Fibroblast of mammary gland (primary cell): ENCODE measurements at regions not wholly inside any gene's neighbourhood (a gene's known extent, or its start where the extent isn't known, plus 50 kb on each side); places are given as distances from the start of the nearest gene placed in this dataset.

Experiments
- DNase-seq: peaks from one replicate; pipeline ENCODE4 v3.0.0-alpha.2; 2010; ENCODE audit warnings: low read depth
- H3K4me3 ChIP-seq: 2 replicates; pipeline ENCODE4 v1.5.1; 2011; ENCODE audit warnings: low read depth, mild to moderate bottlenecking, low read length, moderate library complexity; ENCODE audit not compliant: control insufficient read depth
- CTCF ChIP-seq: conservative IDR thresholded peaks from 2 replicates; pipeline ENCODE4 v1.5.1; 2011; ENCODE audit warnings: low read depth, low read length, inconsistent platforms; ENCODE audit not compliant: control insufficient read depth, insufficient read depth

DNA sequence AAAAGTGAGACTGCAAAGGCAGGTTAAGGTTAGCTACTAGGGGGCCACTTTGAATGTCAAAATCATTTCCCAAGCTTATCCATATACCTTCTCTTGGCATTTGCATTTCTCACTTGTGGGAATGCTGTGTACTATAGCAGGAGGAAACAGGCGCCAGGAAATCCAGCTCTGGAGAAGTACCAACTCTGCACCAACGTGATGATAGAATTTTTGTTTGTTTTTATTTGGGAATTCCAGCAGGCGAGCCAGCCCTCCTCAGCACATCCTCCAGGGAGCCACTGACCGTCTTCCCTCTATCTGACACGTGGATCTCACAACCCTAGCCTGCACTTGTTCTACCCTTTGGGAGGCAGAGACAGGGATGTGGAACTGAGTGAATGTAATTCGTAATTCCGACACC is 318.0 kb downstream of the ACTL7B start:
- DNase-seq, result no peak
- no peak for TF ChIP-seq CTCF
- no peak overlapping the region for H3K4me3 ChIP-seq

DNA sequence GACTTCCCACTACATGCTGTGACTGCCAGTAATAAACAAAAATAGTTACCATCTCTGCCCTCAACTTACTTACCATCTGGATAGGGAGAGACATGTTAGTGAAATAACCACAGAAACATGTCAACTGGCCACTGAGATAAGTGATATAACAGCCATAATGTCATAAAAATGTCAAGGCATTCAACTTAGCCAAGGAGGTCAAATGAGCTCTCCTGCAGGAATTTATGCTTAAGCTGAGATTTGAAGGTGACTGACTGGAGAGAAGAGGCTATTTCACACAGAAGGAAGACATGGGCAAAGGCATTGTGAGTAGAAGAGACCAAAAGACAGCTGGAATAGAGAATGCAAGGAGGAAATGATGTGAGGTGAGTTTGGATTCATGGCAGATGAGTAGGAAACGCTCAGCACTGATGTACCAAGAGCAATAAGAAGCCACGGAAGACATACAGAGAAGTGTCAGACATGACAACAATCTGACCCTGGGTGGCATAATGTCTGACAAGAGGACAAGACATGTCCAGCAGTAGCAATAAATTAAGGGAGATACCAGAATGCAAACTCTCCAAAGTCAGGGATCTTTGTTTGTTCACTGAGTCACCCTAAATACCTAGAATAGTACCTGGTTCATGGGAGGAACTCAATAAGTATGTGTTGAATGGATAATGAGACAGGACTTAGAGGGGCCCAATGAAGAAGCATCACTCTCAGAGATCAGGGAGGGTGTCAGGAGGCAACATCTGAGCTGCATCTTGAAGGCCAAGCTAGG is 318.8 kb downstream of the ACTL7B start:
- no peak for TF ChIP-seq CTCF
- no peak for DNase-seq
- no peak overlapping the region for H3K4me3 ChIP-seq

DNA sequence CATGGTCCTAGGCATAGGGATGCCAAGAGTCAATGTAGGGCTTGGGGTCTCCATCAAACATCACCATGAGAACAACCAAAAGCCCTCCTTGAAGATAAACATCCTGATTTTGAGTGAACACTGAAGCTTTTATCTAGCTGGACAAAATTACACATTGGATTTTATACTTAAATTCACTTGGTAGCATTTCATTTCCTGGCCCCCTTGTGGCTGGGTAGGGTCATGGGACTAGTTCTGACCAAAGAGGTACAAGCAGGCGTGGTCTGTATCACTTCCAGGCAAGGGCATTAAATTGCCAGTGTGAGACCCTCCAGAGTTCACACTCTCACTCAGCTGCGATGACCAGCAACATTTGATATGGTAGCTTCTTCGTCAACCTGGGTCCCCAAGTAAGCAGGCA is 320.3 kb downstream of the ACTL7B start:
- H3K4me3 ChIP-seq, result no peak overlapping the region
- TF ChIP-seq CTCF, result peak; percentile 52
- DNase-seq, result peak; percentile 50

GRCh38 chr9:108534741-108535140 is 321.0 kb downstream of the ACTL7B start:
- H3K4me3 ChIP-seq, result no peak overlapping the region
- TF ChIP-seq CTCF, result no peak
- peak; percentile 88 for DNase-seq

DNA sequence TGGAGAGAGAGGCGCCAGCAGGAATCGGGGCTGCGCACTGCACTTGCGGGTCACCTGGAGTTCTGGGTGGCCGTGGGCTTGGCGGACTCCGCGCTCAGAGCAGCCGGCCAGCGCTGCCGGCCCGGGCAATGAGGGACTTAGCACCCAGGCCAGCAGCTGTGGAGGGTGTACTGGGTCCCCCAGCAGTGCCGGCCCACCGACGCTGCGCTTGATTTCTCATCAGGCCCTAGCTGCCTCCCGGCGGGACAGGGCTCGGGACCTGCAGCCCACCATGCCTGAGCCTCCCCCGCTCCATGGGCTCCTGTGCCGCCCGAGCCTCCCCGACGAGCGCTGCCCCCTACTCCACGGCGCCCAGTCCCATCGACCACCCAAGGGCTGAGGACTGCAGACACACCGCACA is 325.6 kb downstream of the ACTL7B start:
- no peak overlapping the region for H3K4me3 ChIP-seq
- no peak for TF ChIP-seq CTCF
- DNase-seq, result no peak

GRCh38 chr9:108528231-108528630 is 327.6 kb downstream of the ACTL7B start:
- no peak overlapping the region for H3K4me3 ChIP-seq
- no peak for DNase-seq
- TF ChIP-seq CTCF, result no peak
